ENCODE measurements at regions not wholly inside any gene's neighbourhood (a gene's known extent, or its start where the extent isn't known, plus 50 kb on each side); places are given as distances from the start of the nearest gene placed in this dataset.

DNA sequence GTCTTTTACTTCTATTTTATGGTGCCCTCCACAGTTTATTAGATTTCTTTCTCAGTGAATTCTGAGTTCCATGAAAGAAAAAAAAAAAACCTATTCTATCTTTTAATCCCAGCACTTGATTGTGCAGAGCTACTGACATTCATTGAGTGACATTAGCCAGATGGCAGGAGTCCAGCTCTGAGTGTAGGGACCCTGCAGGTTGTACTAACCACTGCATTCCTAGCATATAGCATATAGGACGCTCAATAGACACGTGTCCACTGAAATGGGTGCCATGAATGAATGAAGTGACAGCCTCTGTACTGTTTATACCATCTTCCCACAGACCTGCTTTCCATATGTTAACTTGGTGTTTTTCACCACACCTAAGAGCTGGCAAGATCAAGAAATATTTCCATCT, 206.3 kb downstream of the RAP2A start:
- H3K4me3 Mint-ChIP-seq = no peak overlapping the region
- Histone ChIP-seq H3K4me3 (ENCODE audit: low read length) (no peak overlapping the region), H3K4me1 (ENCODE audit: control insufficient read depth, insufficient read depth, low read length) (peaks cover 6% of the 10 kb centered on the region), H3K9me3 (ENCODE audit: control insufficient read depth, low read length) (peaks cover 45% of the 10 kb centered on the region), H3K36me3 (ENCODE audit: control insufficient read depth, insufficient read depth, low read length) (peaks cover 9% of the 10 kb centered on the region), H3K27ac (ENCODE audit: low read depth, low read length) (no peak overlapping the region), H3K9ac (ENCODE audit: extremely low read depth, low read length, poor library complexity, severe bottlenecking) (no peak overlapping the region), H3K27me3 (ENCODE audit: control insufficient read depth, insufficient read depth, low read length, poor library complexity, severe bottlenecking) (no peaks in the 10 kb centered on the region)
- H3K27ac Mint-ChIP-seq = no peak overlapping the region
- peaks cover 23% of the 10 kb centered on the region for H3K4me1 Mint-ChIP-seq
- TF ChIP-seq, protein P1, sequence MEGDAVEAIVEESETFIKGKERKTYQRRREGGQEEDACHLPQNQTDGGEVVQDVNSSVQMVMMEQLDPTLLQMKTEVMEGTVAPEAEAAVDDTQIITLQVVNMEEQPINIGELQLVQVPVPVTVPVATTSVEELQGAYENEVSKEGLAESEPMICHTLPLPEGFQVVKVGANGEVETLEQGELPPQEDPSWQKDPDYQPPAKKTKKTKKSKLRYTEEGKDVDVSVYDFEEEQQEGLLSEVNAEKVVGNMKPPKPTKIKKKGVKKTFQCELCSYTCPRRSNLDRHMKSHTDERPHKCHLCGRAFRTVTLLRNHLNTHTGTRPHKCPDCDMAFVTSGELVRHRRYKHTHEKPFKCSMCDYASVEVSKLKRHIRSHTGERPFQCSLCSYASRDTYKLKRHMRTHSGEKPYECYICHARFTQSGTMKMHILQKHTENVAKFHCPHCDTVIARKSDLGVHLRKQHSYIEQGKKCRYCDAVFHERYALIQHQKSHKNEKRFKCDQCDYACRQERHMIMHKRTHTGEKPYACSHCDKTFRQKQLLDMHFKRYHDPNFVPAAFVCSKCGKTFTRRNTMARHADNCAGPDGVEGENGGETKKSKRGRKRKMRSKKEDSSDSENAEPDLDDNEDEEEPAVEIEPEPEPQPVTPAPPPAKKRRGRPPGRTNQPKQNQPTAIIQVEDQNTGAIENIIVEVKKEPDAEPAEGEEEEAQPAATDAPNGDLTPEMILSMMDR (conservative IDR thresholded peaks at IDR 0.05) = no peak
- WGBS, 2 experiments (ENCODE audit: insufficient coverage in 1 of 2, insufficient read length in 1 of 2) = 95 to 100% methylated on average over 2 of the region's 2 CpGs
- H3K27me3 Mint-ChIP-seq (ENCODE audit: insufficient read depth) = no peaks in the 10 kb centered on the region
- DNase-seq = no peak
- H3K36me3 Mint-ChIP-seq (ENCODE audit: low read depth) = peaks cover 8% of the 10 kb centered on the region
- peaks cover 7% of the 10 kb centered on the region for H3K9me3 Mint-ChIP-seq

DNA sequence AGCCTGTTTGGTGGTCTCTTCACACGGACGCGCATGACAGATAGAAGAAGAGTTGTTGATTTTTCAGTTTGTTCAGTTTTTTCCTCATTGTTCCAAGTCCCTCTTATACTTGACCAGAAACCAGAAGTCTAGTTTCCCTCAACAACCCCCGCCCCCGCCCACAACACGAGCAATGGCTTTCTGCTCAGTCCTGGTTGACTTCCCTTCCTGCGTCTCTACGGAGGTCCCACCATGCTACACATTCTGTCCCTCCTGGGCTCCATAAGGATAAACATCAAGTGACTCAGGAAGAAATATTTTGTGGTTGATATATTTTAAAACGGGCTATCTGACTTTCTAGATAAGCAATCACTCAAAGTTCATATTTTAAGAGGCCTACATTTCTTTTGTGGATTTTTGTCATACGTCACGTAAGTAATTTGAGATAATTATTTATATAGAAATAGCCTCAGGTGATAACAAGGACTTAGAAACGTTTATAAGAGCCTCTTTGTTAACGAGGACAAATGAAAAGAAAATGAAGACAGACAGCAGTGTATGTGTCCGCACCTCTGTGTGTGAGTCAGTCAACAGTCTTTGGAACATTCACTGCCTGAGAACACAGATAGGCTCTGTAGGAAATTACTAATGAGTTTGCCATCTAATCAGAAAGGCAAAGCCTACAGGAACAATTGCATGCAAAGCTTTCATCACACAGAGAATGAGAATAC, 214.4 kb downstream of the RAP2A start:
- H3K4me1 Mint-ChIP-seq = peaks cover 38% of the 10 kb centered on the region
- peak overlapping the region; percentile 74 for H3K9ac ChIP-seq (ENCODE audit: extremely low read depth, low read length, poor library complexity, severe bottlenecking)
- WGBS, 2 experiments (ENCODE audit: insufficient coverage in 1 of 2, insufficient read length in 1 of 2) = 58 to 73% methylated on average over 6 to 14 of the region's 14 CpGs

DNA sequence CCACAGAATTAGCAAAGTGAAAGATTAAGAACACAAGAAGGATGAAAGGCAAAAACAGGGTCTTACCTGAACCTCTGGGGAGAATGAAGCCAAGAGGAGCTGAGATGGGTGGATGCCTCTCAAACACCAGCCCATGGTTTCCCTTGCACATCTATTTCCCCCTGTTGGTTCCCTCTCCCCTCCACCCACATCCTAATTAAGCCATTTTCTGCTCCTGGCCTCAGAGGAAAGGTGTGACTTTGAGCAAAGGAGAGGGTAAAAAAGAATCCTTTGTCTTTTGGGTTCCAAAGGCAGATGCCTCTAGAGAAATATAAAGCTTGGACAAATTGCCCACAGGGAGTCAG, 214.9 kb downstream of the RAP2A start:
- Histone ChIP-seq H3K4me3 (ENCODE audit: low read length) (peak overlapping the region; percentile 43), H3K36me3 (ENCODE audit: control insufficient read depth, insufficient read depth, low read length) (no peaks in the 10 kb centered on the region), H3K9me3 (ENCODE audit: control insufficient read depth, low read length) (no peaks in the 10 kb centered on the region), H3K4me1 (ENCODE audit: control insufficient read depth, insufficient read depth, low read length) (peaks cover 16% of the 10 kb centered on the region), H3K27me3 (ENCODE audit: control insufficient read depth, insufficient read depth, low read length, poor library complexity, severe bottlenecking) (no peaks in the 10 kb centered on the region), H3K27ac (ENCODE audit: low read depth, low read length) (no peak overlapping the region), H3K9ac (ENCODE audit: extremely low read depth, low read length, poor library complexity, severe bottlenecking) (peak overlapping the region; percentile 74)
- peak; percentile 59 for DNase-seq
- H3K9me3 Mint-ChIP-seq = peaks cover 2% of the 10 kb centered on the region
- H3K27me3 Mint-ChIP-seq (ENCODE audit: insufficient read depth) = no peaks in the 10 kb centered on the region
- no peak overlapping the region for H3K4me3 Mint-ChIP-seq
- H3K27ac Mint-ChIP-seq = no peak overlapping the region
- peaks cover 2% of the 10 kb centered on the region for H3K36me3 Mint-ChIP-seq (ENCODE audit: low read depth)
- TF ChIP-seq, protein P1 (conservative IDR thresholded peaks at IDR 0.05) = no peak
- peaks cover 38% of the 10 kb centered on the region for H3K4me1 Mint-ChIP-seq

More for the DNA sequence above, 214.4 kb downstream of the RAP2A start:
- peaks cover 1% of the 10 kb centered on the region for H3K9me3 ChIP-seq (ENCODE audit: control insufficient read depth, low read length)
- Mint-ChIP-seq H3K27me3 (ENCODE audit: insufficient read depth) (no peaks in the 10 kb centered on the region), H3K4me3 (no peak overlapping the region), H3K27ac (no peak overlapping the region), H3K9me3 (peaks cover 2% of the 10 kb centered on the region), H3K36me3 (ENCODE audit: low read depth) (peaks cover 2% of the 10 kb centered on the region)
- H3K27me3 ChIP-seq (ENCODE audit: control insufficient read depth, insufficient read depth, low read length, poor library complexity, severe bottlenecking) = no peaks in the 10 kb centered on the region
- DNase-seq = peak; percentile 60
- TF ChIP-seq, protein P1 (conservative IDR thresholded peaks at IDR 0.05) = no peak
- peak overlapping the region; percentile 43 for H3K4me3 ChIP-seq (ENCODE audit: low read length)
- H3K27ac ChIP-seq (ENCODE audit: low read depth, low read length) = peak overlapping the region; percentile 49
- H3K36me3 ChIP-seq (ENCODE audit: control insufficient read depth, insufficient read depth, low read length) = no peaks in the 10 kb centered on the region
- peaks cover 16% of the 10 kb centered on the region for H3K4me1 ChIP-seq (ENCODE audit: control insufficient read depth, insufficient read depth, low read length)

Data from endodermal cell (in vitro differentiated cells).